ENCODE measurements at regions not wholly inside any gene's neighbourhood (a gene's known extent, or its start where the extent isn't known, plus 50 kb on each side); places are given as distances from the start of the nearest gene placed in this dataset.

DNA sequence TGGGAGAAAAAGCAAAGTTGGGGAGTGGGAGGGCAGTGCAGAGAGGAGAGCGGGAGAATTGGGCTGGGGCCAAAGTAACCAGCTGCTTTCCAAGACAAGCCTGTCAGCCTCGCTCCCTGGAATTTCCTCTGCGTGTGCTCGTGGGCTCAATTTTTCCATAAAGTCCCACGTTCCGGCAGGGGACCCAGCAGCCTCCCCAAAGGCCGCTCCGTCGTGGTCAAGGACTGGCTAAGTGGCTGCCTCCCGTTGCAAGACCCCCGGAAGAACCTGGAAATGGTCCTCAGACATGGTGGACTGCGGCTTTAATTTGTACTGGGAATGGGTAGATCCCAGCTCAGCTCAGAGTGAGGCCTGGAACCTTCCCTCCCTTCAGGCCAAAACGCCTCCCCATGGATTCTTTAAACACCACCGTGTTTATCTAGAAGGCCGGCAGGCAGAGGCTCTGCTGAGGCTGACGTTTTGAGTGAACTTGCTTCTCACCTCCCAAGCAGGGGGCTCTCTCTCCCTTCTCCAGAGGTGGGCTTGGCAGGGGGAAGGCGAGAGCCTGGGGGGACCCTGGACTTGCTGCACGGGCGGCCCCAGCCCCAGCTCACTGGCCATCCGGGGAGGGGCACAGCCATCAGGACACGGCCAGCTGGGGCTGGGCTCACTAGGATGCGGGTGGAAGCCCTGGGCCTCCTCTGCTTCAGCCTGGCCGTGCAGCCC is 190.0 kb downstream of the C16orf95 start:
- peaks cover 1% of the 10 kb centered on the region for H3K27me3 Mint-ChIP-seq
- no peak overlapping the region for H3K4me3 Mint-ChIP-seq
- ATAC-seq (ENCODE audit: low read depth) (no peak), DNase-seq (no peak)
- CTCF ChIA-PET = no interaction called here
- TF ChIP-seq, protein P1, sequence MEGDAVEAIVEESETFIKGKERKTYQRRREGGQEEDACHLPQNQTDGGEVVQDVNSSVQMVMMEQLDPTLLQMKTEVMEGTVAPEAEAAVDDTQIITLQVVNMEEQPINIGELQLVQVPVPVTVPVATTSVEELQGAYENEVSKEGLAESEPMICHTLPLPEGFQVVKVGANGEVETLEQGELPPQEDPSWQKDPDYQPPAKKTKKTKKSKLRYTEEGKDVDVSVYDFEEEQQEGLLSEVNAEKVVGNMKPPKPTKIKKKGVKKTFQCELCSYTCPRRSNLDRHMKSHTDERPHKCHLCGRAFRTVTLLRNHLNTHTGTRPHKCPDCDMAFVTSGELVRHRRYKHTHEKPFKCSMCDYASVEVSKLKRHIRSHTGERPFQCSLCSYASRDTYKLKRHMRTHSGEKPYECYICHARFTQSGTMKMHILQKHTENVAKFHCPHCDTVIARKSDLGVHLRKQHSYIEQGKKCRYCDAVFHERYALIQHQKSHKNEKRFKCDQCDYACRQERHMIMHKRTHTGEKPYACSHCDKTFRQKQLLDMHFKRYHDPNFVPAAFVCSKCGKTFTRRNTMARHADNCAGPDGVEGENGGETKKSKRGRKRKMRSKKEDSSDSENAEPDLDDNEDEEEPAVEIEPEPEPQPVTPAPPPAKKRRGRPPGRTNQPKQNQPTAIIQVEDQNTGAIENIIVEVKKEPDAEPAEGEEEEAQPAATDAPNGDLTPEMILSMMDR (IDR thresholded peaks at IDR 0.05) = no peak
- POLR2A ChIA-PET = no interaction called here
- intact Hi-C loops (cut with micrococcal nuclease) = no loop called here
- no peaks in the 10 kb centered on the region for H3K4me1 Mint-ChIP-seq
- H3K9me3 Mint-ChIP-seq = peaks cover 7% of the 10 kb centered on the region
- H3K36me3 Mint-ChIP-seq (ENCODE audit: low read depth) = no peaks in the 10 kb centered on the region
- no peak overlapping the region for H3K27ac Mint-ChIP-seq

DNA sequence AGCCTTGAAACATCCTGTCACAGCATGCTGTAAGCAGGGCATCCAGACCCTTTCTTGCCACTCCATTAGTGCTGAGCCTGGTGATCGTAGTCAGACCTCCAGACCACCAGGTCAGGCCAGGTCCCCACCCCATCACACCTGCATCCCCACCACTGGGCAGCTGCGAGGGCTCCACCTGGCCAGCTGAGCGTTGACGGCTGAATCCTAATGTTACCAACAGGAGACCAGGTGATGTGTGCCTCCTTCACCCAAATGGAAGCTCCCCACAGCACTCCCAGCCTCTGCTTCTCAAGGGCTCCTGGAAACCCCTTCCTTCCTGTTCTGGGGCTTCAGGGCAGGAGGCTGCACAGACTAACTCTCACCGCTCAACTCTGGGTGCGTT is 189.4 kb downstream of the C16orf95 start:
- no peak for ATAC-seq (ENCODE audit: low read depth)
- intact Hi-C loops (cut with micrococcal nuclease) = no loop called here
- DNase-seq = no peak
- H3K4me3 Mint-ChIP-seq = no peak overlapping the region
- TF ChIP-seq, protein P1 (IDR thresholded peaks at IDR 0.05) = no peak
- H3K27me3 Mint-ChIP-seq = no peaks in the 10 kb centered on the region
- H3K4me1 Mint-ChIP-seq = no peaks in the 10 kb centered on the region
- H3K36me3 Mint-ChIP-seq (ENCODE audit: low read depth) = no peaks in the 10 kb centered on the region
- POLR2A ChIA-PET = no interaction called here
- peaks cover 7% of the 10 kb centered on the region for H3K9me3 Mint-ChIP-seq
- H3K27ac Mint-ChIP-seq = no peak overlapping the region
- CTCF ChIA-PET = no interaction called here

DNA sequence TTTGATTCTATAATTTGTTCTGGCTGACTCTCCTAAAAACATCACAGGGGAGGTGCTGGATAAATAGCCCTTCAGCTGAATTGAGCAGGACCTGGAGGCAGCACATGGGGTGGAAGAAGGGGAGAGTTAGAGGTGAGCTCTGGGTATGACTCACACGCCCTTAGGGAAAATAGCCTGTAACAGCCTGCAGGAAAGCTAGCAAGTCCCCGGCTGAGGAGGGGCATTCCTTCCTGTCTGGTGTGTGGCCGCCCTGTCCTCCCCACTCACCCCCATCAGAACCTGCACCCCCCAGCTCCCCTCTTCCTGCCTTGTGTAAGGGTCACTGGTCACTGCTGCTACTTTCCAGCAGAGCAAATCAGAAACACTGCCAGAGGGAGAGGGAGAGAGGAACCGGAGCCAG is 187.4 kb downstream of the C16orf95 start:
- no peak overlapping the region for H3K27ac Mint-ChIP-seq
- CTCF ChIA-PET = no interaction called here

GRCh38 chr16:87131061-87131995 is 185.9 kb downstream of the C16orf95 start:
- TF ChIP-seq, protein P1 (IDR thresholded peaks at IDR 0.05) = no peak
- ChIA-PET POLR2A (no interaction called here), CTCF (no interaction called here)
- Mint-ChIP-seq H3K4me3 (no peak overlapping the region), H3K4me1 (no peaks in the 10 kb centered on the region), H3K9me3 (peaks cover 7% of the 10 kb centered on the region), H3K36me3 (ENCODE audit: low read depth) (no peaks in the 10 kb centered on the region), H3K27me3 (peaks cover 3% of the 10 kb centered on the region), H3K27ac (no peak overlapping the region)
- DNase-seq = no peak
- ATAC-seq (ENCODE audit: low read depth) = no peak
- intact Hi-C loops (cut with micrococcal nuclease) = no loop called here

More for the DNA sequence above, 187.4 kb downstream of the C16orf95 start:
- TF ChIP-seq, protein P1 (IDR thresholded peaks at IDR 0.05) = no peak
- POLR2A ChIA-PET = no interaction called here
- no peak for DNase-seq
- intact Hi-C loops (cut with micrococcal nuclease) = no loop called here
- no peaks in the 10 kb centered on the region for H3K4me1 Mint-ChIP-seq
- peaks cover 7% of the 10 kb centered on the region for H3K9me3 Mint-ChIP-seq
- no peak overlapping the region for H3K4me3 Mint-ChIP-seq
- H3K36me3 Mint-ChIP-seq (ENCODE audit: low read depth) = no peaks in the 10 kb centered on the region
- H3K27me3 Mint-ChIP-seq = peaks cover 3% of the 10 kb centered on the region
- no peak for ATAC-seq (ENCODE audit: low read depth)

DNA sequence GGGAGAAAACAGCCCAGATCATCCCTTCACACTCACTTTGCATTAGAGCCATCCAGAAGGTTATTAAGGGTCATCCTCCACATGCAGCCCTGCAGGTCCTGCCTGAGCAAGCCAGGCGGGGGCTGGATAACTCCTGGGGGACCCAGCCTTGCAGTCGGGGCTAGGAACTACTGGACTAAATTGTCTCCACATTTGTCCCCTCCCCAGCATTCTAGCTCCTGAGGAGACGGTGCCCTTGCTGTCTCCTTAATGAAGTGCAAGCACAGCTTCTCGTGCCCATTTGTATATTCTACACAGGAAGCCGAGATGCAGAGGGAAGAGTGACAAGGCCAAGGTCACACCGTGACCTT is 185.2 kb downstream of the C16orf95 start:
- intact Hi-C loops (cut with micrococcal nuclease) = no loop called here
- H3K27me3 Mint-ChIP-seq = peaks cover 3% of the 10 kb centered on the region
- no peak for ATAC-seq (ENCODE audit: low read depth)
- peaks cover 10% of the 10 kb centered on the region for H3K9me3 Mint-ChIP-seq
- no peaks in the 10 kb centered on the region for H3K4me1 Mint-ChIP-seq
- H3K27ac Mint-ChIP-seq = no peak overlapping the region
- no peak for DNase-seq
- ChIA-PET POLR2A (no interaction called here), CTCF (no interaction called here)
- no peaks in the 10 kb centered on the region for H3K36me3 Mint-ChIP-seq (ENCODE audit: low read depth)
- TF ChIP-seq, protein P1 (IDR thresholded peaks at IDR 0.05) = no peak
- no peak overlapping the region for H3K4me3 Mint-ChIP-seq

All from activated B cell treated with CpG ODN at 0.5 μM for 24 hours (primary cell).